Omental fat pad (tissue), 3 donors: ENCODE measurements at regions not wholly inside any gene's neighbourhood (a gene's known extent, or its start where the extent isn't known, plus 50 kb on each side); places are given as distances from the start of the nearest gene placed in this dataset.

Experiments
- ATAC-seq: fragments of 150-250 bp; one replicate; pipeline ENCODE4 v1.9.1; 2016; ENCODE audit warnings: mild to moderate bottlenecking, moderate library complexity; ENCODE audit not compliant: low FRiP score
- DNase-seq: peaks from one replicate; pipeline ENCODE4 v3.0.0-alpha.2; 2019; ENCODE audit warnings: low spot score
- TF ChIP-seq, protein P1 (sequence below), 3 donors: fragments of 450-650 bp; IDR thresholded peaks; one replicate each; pipeline ENCODE4 v1.5.1; 2016 to 2017; ENCODE audit warnings: antibody characterized with exemption in 3 of 3, mild to moderate bottlenecking in 3 of 3, moderate library complexity in 2 of 3

DNA sequence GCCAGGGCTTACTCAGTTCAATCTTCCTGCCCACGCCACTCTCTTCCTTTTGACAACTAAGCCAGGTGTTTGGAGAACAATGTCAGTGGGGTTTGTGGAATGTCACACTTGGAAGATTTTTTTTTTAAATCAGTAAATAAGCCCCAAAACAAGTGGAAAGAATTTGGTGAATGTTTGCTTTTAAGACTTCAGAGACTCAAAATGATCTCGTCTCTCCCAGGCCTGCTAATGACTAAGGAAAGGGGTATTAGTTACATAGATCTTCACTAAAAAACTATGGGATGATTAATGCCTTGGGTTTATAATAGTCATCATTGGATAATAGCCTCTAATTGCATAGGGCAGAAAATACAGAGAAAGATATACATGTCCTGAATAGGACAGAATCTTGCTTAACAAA, 166.4 kb downstream of the DMRT2 start:
- ATAC-seq (no peak), DNase-seq (no peak)
- TF ChIP-seq, protein P1, sequence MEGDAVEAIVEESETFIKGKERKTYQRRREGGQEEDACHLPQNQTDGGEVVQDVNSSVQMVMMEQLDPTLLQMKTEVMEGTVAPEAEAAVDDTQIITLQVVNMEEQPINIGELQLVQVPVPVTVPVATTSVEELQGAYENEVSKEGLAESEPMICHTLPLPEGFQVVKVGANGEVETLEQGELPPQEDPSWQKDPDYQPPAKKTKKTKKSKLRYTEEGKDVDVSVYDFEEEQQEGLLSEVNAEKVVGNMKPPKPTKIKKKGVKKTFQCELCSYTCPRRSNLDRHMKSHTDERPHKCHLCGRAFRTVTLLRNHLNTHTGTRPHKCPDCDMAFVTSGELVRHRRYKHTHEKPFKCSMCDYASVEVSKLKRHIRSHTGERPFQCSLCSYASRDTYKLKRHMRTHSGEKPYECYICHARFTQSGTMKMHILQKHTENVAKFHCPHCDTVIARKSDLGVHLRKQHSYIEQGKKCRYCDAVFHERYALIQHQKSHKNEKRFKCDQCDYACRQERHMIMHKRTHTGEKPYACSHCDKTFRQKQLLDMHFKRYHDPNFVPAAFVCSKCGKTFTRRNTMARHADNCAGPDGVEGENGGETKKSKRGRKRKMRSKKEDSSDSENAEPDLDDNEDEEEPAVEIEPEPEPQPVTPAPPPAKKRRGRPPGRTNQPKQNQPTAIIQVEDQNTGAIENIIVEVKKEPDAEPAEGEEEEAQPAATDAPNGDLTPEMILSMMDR (IDR thresholded peaks at IDR 0.05): no peak

DNA sequence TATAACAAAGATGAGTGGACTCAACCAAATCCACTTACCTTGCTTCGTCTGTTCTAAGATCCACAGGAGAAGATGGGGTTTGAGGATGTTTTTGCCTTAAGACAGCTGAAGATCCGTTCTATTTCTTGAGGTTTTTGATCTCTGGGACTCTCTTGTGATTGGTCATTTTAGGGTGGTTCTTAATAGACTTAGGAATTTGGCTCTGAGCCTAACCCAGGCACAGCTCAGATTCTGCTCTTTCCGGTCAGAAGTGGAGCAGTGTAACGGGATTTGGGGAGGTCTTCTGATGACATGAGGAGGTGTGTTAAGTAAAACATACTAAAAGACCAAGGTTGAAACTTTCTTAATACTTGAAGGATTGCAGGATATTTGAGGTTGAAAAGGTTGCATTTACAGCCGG, 166.9 kb downstream of the DMRT2 start:
- no peak for ATAC-seq
- TF ChIP-seq, protein P1 (IDR thresholded peaks at IDR 0.05): no peak
- DNase-seq: no peak

DNA sequence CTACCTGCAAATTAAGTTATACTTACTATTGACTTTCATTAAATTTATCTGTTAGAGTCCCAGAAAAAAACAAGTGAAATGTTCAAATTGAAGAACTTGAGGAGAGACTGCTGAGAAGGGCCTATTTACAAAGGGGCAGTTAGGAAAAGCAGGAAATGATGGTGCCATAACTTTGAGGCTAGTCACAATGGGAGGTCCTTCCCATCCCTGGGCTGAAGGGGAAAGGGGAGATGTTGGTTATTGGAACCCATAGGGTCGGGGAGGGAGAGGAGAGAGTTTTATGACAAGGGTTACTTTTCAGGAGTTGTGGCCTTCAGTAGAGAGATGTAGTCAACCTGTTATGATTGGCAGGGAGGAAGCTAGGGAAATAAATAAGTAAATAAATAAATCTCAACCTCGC, 169.1 kb downstream of the DMRT2 start:
- TF ChIP-seq, protein P1 (IDR thresholded peaks at IDR 0.05): no peak
- ATAC-seq (no peak), DNase-seq (no peak)

DNA sequence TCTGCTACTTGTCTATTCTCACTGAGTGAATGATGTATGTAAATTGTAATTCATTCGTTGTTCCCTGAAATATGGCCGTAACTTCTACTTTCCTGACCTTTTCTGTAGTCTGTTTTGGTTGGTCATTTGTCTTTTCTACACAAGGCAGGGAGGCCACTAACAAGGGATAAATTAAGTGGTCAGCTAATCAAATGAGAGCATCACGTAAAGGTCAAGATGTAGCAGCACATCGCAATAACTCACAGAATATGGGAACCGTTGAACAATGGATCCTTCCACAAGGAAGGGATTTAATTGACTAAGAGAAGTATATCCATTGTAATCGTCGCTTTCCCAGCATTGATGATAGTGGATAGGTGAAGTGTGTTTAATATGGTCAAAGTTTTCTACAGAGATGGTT, 171.1 kb downstream of the DMRT2 start:
- TF ChIP-seq, protein P1 (IDR thresholded peaks at IDR 0.05): no peak
- ATAC-seq (no peak), DNase-seq (no peak)

DNA sequence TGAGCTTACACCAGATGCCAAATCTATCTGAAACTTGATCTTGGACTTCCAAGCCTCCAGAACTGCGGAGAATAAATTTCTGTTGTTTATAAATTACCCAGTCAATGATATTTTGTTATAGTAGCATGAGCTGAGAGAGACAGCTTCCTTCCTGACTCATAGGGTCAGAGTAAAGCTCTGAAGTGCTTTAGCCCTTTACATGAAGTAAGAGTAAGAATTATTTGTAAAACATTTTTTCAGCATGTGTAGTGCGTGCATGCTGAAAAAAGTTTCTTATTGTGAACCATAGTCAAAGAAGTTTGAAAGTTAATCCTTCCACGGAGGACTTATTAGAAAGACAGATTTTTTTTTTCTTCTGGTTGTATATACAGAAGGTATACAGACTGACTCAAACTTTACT, 172.4 kb downstream of the DMRT2 start:
- ATAC-seq (no peak), DNase-seq (no peak)
- TF ChIP-seq, protein P1 (IDR thresholded peaks at IDR 0.05): no peak

DNA sequence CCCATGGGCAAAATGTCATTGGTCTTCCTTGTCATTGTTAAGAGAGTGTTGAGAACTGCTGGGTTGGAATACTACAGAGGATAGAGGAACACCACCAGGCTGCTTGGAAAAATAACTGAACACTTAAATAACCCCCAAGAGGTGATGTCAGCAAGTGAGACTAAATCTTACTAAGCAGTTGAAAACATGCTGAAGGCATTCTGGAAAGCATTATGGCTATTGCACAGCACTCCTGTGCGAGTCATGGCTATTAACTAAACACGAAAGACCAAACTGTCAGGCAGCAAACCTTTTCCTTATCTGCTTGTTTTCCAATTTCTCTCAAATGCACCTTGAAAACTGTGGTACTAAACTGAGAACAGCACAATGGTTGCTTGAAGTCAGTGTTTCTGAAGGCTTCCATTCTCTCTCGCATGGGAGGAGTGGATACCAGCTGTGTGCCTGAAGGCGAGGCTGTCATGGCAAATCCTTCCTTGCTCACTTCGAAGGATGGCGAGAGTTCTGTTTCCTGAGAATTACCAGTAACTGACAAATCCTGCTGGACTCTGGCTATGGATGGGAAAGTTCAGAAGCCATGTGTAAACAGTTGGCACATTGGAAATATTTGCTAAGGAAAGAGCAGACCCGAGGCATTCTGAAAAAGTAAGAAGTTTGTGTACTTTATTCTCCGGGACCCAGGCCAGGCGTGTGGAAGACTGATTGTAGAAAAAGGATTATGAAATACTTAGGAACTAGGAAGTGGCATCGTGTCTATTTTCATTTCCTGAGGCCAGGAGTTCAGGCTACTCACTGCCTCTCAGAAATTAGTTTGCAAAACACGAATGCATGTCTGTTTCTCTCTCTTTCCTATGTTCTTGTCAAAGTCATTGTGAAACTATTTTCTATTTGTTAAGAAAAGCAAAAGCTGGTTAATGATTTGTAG, 182.1 kb downstream of the DMRT2 start:
- TF ChIP-seq, protein P1 (IDR thresholded peaks at IDR 0.05): no peak
- ATAC-seq (peak; percentile 93), DNase-seq (no peak)

DNA sequence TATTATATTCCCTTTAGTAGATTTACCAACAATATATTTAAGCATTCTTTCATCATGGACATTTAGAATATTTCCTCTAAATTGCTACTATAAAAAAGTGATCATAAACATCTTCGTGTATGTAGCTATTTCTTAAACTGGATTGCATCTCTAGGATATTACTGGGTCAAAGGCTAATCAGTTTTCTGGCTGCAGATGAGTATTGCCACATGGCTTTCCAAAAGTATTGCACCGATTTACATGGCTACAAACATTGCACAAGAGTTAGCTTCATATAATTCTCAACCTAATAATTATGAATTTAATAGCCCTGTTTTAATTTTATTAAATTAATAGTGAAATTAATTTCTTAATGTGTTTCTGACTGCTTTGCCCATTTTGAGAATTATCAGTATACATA, 183.4 kb downstream of the DMRT2 start:
- DNase-seq (no peak), ATAC-seq (no peak)
- TF ChIP-seq, protein P1 (IDR thresholded peaks at IDR 0.05): no peak
